GM12878 (cell line): ENCODE measurements at regions not wholly inside any gene's neighbourhood (a gene's known extent, or its start where the extent isn't known, plus 50 kb on each side); places are given as distances from the start of the nearest gene placed in this dataset.

Source experiments
- EP300 ChIP-seq, 2 experiments: fragments of 150-350 bp in 1 of 2; IDR thresholded peaks; 2 replicates each; pipeline ENCODE4 v1.6.1; 2011 to 2012; ENCODE audit warnings: low read depth in 2 of 2, low read length in 2 of 2, borderline replicate concordance in 1 of 2, improper control_type of control experiment in 1 of 2, inconsistent platforms in 1 of 2; ENCODE audit not compliant: control insufficient read depth in 1 of 2
- POLR2A ChIP-seq: IDR thresholded peaks from 2 replicates; pipeline ENCODE4 v1.6.1; 2011; ENCODE audit warnings: low read depth, mild to moderate bottlenecking, low read length
- TF ChIP-seq, protein P1 (sequence below): fragments of 150-350 bp; IDR thresholded peaks from 2 replicates; pipeline ENCODE4 v1.6.1; 2014; ENCODE audit warnings: mild to moderate bottlenecking, low read depth, low read length
- TF ChIP-seq, protein P2 (sequence below): fragments of 450-650 bp; IDR thresholded peaks from 2 replicates; pipeline ENCODE4 v1.6.1; 2017; ENCODE audit warnings: mild to moderate bottlenecking, moderate library complexity
- TF ChIP-seq, protein P3 (sequence below): IDR thresholded peaks from 2 replicates; pipeline ENCODE4 v1.6.1; 2012; ENCODE audit warnings: low read depth, low read length, improper control_type of control experiment
- TF ChIP-seq, protein P4 (sequence below): fragments of 450-650 bp; IDR thresholded peaks from 2 replicates; pipeline ENCODE4 v1.6.1; 2014; ENCODE audit warnings: mild to moderate bottlenecking

DNA sequence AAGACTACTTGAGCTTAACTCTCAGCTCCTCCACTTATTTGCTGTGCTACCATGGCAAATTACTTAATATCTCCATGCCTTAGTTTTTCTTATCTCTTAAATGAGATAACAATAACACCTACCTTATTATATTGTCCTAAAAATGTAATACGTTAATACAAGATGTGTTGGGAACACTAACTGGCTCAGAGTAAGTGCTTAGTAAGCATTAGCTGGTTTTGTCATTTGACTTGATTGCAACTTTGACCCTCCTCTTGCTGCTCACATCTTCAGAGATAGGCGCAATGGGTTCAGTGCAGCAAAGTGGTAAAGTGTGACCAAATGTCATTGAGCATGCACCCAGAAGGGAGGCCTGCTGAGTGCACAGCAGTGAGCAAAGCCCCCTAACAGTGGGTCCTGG, 294.5 kb upstream of the CLNK start (continued):
- TF ChIP-seq, protein P1, sequence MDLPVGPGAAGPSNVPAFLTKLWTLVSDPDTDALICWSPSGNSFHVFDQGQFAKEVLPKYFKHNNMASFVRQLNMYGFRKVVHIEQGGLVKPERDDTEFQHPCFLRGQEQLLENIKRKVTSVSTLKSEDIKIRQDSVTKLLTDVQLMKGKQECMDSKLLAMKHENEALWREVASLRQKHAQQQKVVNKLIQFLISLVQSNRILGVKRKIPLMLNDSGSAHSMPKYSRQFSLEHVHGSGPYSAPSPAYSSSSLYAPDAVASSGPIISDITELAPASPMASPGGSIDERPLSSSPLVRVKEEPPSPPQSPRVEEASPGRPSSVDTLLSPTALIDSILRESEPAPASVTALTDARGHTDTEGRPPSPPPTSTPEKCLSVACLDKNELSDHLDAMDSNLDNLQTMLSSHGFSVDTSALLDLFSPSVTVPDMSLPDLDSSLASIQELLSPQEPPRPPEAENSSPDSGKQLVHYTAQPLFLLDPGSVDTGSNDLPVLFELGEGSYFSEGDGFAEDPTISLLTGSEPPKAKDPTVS = no peak
- TF ChIP-seq, protein P2, sequence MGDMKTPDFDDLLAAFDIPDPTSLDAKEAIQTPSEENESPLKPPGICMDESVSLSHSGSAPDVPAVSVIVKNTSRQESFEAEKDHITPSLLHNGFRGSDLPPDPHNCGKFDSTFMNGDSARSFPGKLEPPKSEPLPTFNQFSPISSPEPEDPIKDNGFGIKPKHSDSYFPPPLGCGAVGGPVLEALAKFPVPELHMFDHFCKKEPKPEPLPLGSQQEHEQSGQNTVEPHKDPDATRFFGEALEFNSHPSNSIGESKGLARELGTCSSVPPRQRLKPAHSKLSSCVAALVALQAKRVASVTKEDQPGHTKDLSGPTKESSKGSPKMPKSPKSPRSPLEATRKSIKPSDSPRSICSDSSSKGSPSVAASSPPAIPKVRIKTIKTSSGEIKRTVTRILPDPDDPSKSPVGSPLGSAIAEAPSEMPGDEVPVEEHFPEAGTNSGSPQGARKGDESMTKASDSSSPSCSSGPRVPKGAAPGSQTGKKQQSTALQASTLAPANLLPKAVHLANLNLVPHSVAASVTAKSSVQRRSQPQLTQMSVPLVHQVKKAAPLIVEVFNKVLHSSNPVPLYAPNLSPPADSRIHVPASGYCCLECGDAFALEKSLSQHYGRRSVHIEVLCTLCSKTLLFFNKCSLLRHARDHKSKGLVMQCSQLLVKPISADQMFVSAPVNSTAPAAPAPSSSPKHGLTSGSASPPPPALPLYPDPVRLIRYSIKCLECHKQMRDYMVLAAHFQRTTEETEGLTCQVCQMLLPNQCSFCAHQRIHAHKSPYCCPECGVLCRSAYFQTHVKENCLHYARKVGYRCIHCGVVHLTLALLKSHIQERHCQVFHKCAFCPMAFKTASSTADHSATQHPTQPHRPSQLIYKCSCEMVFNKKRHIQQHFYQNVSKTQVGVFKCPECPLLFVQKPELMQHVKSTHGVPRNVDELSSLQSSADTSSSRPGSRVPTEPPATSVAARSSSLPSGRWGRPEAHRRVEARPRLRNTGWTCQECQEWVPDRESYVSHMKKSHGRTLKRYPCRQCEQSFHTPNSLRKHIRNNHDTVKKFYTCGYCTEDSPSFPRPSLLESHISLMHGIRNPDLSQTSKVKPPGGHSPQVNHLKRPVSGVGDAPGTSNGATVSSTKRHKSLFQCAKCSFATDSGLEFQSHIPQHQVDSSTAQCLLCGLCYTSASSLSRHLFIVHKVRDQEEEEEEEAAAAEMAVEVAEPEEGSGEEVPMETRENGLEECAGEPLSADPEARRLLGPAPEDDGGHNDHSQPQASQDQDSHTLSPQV = no peak
- TF ChIP-seq POLR2A (no peak), EP300 (IDR thresholded peaks at IDR 0.05; ENCODE audit: borderline replicate concordance in 1 of 2, control insufficient read depth in 1 of 2, low read depth in 2 of 2, low read length in 2 of 2) (no peak)
- TF ChIP-seq, protein P3, sequence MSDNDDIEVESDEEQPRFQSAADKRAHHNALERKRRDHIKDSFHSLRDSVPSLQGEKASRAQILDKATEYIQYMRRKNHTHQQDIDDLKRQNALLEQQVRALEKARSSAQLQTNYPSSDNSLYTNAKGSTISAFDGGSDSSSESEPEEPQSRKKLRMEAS = no peak
- TF ChIP-seq, protein P4, sequence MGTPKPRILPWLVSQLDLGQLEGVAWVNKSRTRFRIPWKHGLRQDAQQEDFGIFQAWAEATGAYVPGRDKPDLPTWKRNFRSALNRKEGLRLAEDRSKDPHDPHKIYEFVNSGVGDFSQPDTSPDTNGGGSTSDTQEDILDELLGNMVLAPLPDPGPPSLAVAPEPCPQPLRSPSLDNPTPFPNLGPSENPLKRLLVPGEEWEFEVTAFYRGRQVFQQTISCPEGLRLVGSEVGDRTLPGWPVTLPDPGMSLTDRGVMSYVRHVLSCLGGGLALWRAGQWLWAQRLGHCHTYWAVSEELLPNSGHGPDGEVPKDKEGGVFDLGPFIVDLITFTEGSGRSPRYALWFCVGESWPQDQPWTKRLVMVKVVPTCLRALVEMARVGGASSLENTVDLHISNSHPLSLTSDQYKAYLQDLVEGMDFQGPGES = no peak
